Head of caudate nucleus (tissue), 42 donors: ENCODE measurements at regions not wholly inside any gene's neighbourhood (a gene's known extent, or its start where the extent isn't known, plus 50 kb on each side); places are given as distances from the start of the nearest gene placed in this dataset.

ENCODE experiments used
- DNase-seq, 42 donors: peaks; one replicate each; pipeline versions ENCODE4 v3.0.0 to v3.0.0-alpha.2; 2020 to 2021; ENCODE audit warnings: mixed read lengths in 7 of 42
- intact Hi-C: fragments of 100-400 bp; cut with DNase I; formaldehyde crosslinking; loops from one replicate; pipeline ENCODE4 v1.15.0; 2022

- DNase-seq = no peak
- intact Hi-C loops = loop anchor here (10.0 kb wide), 1 partner anchor 94 kb away; no protein-coding TSS in a partner anchor
These were observed 136.5 kb upstream of the HAAO start for GRCh38 chr2:42928692-42929545.

- no peak for DNase-seq
- intact Hi-C loops = loop anchor here (10.0 kb wide), 1 partner anchor 93 kb away; no protein-coding TSS in a partner anchor
These were observed 135.8 kb upstream of the HAAO start for GRCh38 chr2:42928161-42928691.

GRCh38 chr2:42927334-42928160, 135.2 kb upstream of the HAAO start:
- DNase-seq = no peak
- intact Hi-C loops = loop anchor here (10.0 kb wide), 1 partner anchor 93 kb away; no protein-coding TSS in a partner anchor

- DNase-seq = no peak
- intact Hi-C loops = loop anchor here (10.0 kb wide), 1 partner anchor 92 kb away; no protein-coding TSS in a partner anchor
These were observed 134.3 kb upstream of the HAAO start for GRCh38 chr2:42926434-42927333.

GRCh38 chr2:42925742-42926433, 133.5 kb upstream of the HAAO start:
- intact Hi-C loops = loop anchor here (10.0 kb wide), 1 partner anchor 91 kb away; no protein-coding TSS in a partner anchor
- DNase-seq = peak; percentile 20 to 83 (median 62)

- intact Hi-C loops = loop anchor here (10.0 kb wide), 1 partner anchor 90 kb away; no protein-coding TSS in a partner anchor
- DNase-seq = peak in 4 of 42 donors; percentile 18 to 41 (median 33)
These were observed 132.1 kb upstream of the HAAO start for GRCh38 chr2:42924418-42924886.

- intact Hi-C loops = loop anchor here (10.0 kb wide), 1 partner anchor 89 kb away; no protein-coding TSS in a partner anchor
- no peak for DNase-seq
These were observed 131.4 kb upstream of the HAAO start for GRCh38 chr2:42923580-42924417.

GRCh38 chr2:42922790-42923579, 130.6 kb upstream of the HAAO start:
- DNase-seq = no peak
- intact Hi-C loops = loop anchor here (10.0 kb wide), 1 partner anchor 88 kb away; no protein-coding TSS in a partner anchor

- no peak for DNase-seq
- intact Hi-C loops = loop anchor here (10.0 kb wide), 1 partner anchor 87 kb away; no protein-coding TSS in a partner anchor
These were observed 129.9 kb upstream of the HAAO start for GRCh38 chr2:42922293-42922692.

GRCh38 chr2:42921721-42922120, 129.3 kb upstream of the HAAO start:
- no peak for DNase-seq
- intact Hi-C loops = loop anchor here (10.0 kb wide), 1 partner anchor 87 kb away; no protein-coding TSS in a partner anchor

GRCh38 chr2:42921147-42921520, 128.8 kb upstream of the HAAO start:
- intact Hi-C loops = loop anchor here (10.0 kb wide), 1 partner anchor 86 kb away; no protein-coding TSS in a partner anchor
- DNase-seq = no peak

- DNase-seq = no peak
- intact Hi-C loops = loop anchor here (10.0 kb wide), 1 partner anchor 86 kb away; no protein-coding TSS in a partner anchor
These were observed 128.2 kb upstream of the HAAO start for GRCh38 chr2:42920446-42921146.

- intact Hi-C loops = no loop called here
- DNase-seq = no peak
These were observed 126.4 kb upstream of the HAAO start for GRCh38 chr2:42918671-42919318.

- no peak for DNase-seq
- intact Hi-C loops = no loop called here
These were observed 125.7 kb upstream of the HAAO start for GRCh38 chr2:42918041-42918440.
